BJ (cell line): ENCODE measurements at regions not wholly inside any gene's neighbourhood (a gene's known extent, or its start where the extent isn't known, plus 50 kb on each side); places are given as distances from the start of the nearest gene placed in this dataset.
"Not testable (repeated sequence)": the region's sequence is repeated elsewhere in the genome, so short reads cannot be mapped to it uniquely, and the experiment has no call there.

ENCODE experiments used
- CTCF ChIA-PET: fragments of 350-600 bp; formaldehyde crosslinking; extraction: SDS; loops from one replicate; lab custom pipeline; 2021; ENCODE audit warnings: antibody characterized with exemption, inconsistent platforms; lab: Yijun Ruan, JAX
- POLR2A ChIA-PET: fragments of 300-600 bp; sonication (Branson Sonifier 250); formaldehyde crosslinking; extraction: SDS; loops from one replicate; lab custom pipeline; 2021; ENCODE audit warnings: antibody characterized with exemption; lab: Charles Lee
- DNase-seq: peaks from one replicate; pipeline ENCODE4 v3.0.0-alpha.2; 2011; ENCODE audit warnings: low read depth
- H3K27me3 ChIP-seq: 2 replicates; pipeline ENCODE4 v1.6.0; 2011; ENCODE audit warnings: low read length; ENCODE audit not compliant: control insufficient read depth, insufficient read depth
- H3K36me3 ChIP-seq: 2 replicates; pipeline ENCODE4 v1.5.1; 2011; ENCODE audit warnings: low read length; ENCODE audit not compliant: control insufficient read depth, insufficient read depth
- H3K4me3 ChIP-seq: 2 replicates; pipeline ENCODE4 v1.5.1; 2011; ENCODE audit warnings: low read depth, mild to moderate bottlenecking, control low read depth, low read length
- CTCF ChIP-seq: IDR thresholded peaks from 2 replicates; pipeline ENCODE4 v1.5.1; 2011; ENCODE audit warnings: low read depth, mild to moderate bottlenecking, control low read depth, inconsistent platforms, low read length, moderate library complexity; ENCODE audit not compliant: insufficient read depth

GRCh38 chr4:126758493-126758892 lies 874.3 kb upstream of the INTU start:
- no peak for DNase-seq
- H3K4me3 ChIP-seq, result no peak overlapping the region
- no peak for TF ChIP-seq CTCF
- no peaks in the 10 kb centered on the region for H3K27me3 ChIP-seq
- ChIA-PET CTCF (no interaction called here), POLR2A (no interaction called here)
- H3K36me3 ChIP-seq, result no peaks in the 10 kb centered on the region

GRCh38 chr4:126761947-126762662 lies 870.7 kb upstream of the INTU start:
- POLR2A ChIA-PET, result no interaction called here
- CTCF ChIA-PET, result interaction anchor here (1.3 kb wide), 1 partner anchor 9 kb away, joined by 3 read pairs; no protein-coding TSS in a partner anchor
- Histone ChIP-seq H3K36me3 (no peaks in the 10 kb centered on the region), H3K4me3 (no peak overlapping the region), H3K27me3 (no peaks in the 10 kb centered on the region)
- no peak for DNase-seq
- no peak for TF ChIP-seq CTCF

GRCh38 chr4:126762663-126763247 lies 870.0 kb upstream of the INTU start:
- DNase-seq, result no peak
- POLR2A ChIA-PET, result no interaction called here
- TF ChIP-seq CTCF, result no peak

GRCh38 chr4:126766241-126766640 lies 866.5 kb upstream of the INTU start:
- Histone ChIP-seq H3K36me3 (no peaks in the 10 kb centered on the region), H3K27me3 (no peaks in the 10 kb centered on the region), H3K4me3 (no peak overlapping the region)
- no peak for TF ChIP-seq CTCF
- DNase-seq, result no peak
- ChIA-PET CTCF (no interaction called here), POLR2A (no interaction called here)

More at GRCh38 chr4:126762663-126763247, 870.0 kb upstream of the INTU start:
- no peak overlapping the region for H3K4me3 ChIP-seq
- H3K27me3 ChIP-seq, result no peaks in the 10 kb centered on the region
- no peaks in the 10 kb centered on the region for H3K36me3 ChIP-seq
- CTCF ChIA-PET, result interaction anchor here (1.2 to 1.3 kb wide), 2 partner anchors 9 to 136 kb away, joined by 3 read pairs; no protein-coding TSS in a partner anchor

- no peaks in the 10 kb centered on the region for H3K27me3 ChIP-seq
- H3K36me3 ChIP-seq, result no peaks in the 10 kb centered on the region
- DNase-seq, result no peak
- ChIA-PET CTCF (interaction anchor here (0.5 to 0.7 kb wide), 2 partner anchors 163 to 1455 kb away, joined by 3 read pairs; no protein-coding TSS in a partner anchor), POLR2A (no interaction called here)
- no peak for TF ChIP-seq CTCF
- H3K4me3 ChIP-seq, result no peak overlapping the region
Measured at GRCh38 chr4:126768338-126768737, 864.4 kb upstream of the INTU start.

GRCh38 chr4:126770811-126771553 lies 861.8 kb upstream of the INTU start:
- H3K4me3 ChIP-seq, POLR2A ChIA-PET, CTCF ChIA-PET, H3K27me3 ChIP-seq, DNase-seq, H3K36me3 ChIP-seq: not testable (repeated sequence)

- POLR2A ChIA-PET, H3K36me3 ChIP-seq, H3K4me3 ChIP-seq, CTCF ChIA-PET, DNase-seq, H3K27me3 ChIP-seq: not testable (repeated sequence)
Measured at GRCh38 chr4:126771618-126772017, 861.1 kb upstream of the INTU start.
